ENCODE measurements at regions not wholly inside any gene's neighbourhood (a gene's known extent, or its start where the extent isn't known, plus 50 kb on each side); places are given as distances from the start of the nearest gene placed in this dataset.
"Not testable (repeated sequence)": the region's sequence is repeated elsewhere in the genome, so short reads cannot be mapped to it uniquely, and the experiment has no call there.

- no peak for DNase-seq
Observed at GRCh38 chr4:43457866-43458265, 565.4 kb downstream of the GRXCR1 start.

DNA sequence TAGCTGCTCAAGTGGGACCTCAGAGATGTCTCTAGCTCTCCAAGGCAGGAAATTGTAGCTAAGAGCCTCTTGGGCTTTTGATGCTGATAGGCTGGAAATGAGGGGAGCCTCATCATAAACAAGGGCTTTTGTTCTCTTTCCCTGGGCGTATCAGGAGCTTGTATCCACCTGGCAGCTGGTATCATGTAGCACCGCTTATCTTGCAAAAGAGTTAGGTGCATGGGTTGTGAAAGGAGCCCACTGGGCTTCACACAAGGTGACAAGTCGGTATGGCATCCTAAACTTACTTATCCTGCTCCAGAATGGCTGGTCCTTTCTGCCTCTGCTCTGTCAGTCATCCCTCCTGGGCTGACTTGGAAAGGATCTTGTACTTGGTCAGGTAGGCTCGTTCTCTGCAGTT, 565.8 kb downstream of the GRXCR1 start:
- peak in 2 of 3 experiments; percentile 23 to 59 for DNase-seq

DNA sequence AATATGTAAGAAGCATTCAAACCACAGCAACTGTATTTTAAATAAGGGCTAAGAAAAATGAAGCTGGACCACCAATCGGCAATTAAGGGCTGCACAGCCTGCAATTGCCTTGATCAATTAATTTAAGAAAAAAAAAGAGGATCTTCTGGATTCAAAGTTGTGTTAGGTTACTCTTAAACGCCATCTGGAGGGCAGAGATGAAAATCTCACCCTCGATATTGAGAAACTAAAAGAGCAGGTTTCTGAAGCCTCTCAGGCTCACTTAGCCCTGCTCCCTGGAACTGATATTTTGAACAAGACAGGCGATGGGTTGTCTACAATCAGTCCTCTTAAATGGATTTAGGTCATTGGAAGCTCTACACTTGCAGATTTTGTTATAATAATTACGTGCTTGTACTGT, 579.4 kb downstream of the GRXCR1 start:
- DNase-seq: no peak

DNA sequence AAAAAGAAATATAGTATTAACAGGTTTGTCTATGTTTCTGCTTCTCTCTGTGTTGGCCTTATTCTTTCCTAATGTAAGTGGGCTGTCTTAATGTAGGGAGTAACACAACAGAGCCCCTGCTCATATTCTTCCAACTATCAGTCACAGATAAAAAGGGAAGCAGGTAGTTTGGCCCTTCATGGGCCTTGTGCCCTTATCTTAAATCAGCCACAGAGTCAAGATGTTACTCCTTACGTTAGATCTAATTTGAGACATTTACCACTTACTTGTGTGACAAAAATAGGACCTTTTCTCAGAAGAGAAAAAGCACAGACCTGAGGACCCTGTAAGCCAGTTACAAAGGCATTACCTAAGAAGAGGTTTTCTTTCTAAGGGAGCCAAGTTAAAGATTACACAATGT, 589.0 kb downstream of the GRXCR1 start:
- DNase-seq: no peak

DNA sequence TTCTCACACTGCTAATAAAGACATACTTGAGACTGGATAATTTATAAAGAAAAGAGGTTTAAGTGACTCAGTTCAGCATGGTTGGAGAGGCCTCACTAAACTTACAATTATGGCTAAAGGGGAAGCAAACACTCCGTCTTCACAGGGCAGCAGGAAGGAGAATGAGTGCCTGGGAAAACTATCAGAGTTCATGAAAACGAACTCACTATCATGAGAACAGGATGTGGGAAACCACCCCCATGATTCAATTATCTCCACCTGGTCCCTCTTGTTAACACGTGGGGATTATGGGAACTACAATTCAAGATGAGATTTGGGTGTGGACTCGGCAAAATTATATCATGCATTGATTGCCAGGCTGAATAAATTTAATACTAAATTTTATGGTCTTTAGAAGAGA, 592.7 kb downstream of the GRXCR1 start:
- no peak for DNase-seq

- no peak for DNase-seq
Observed at GRCh38 chr4:43496188-43496587, 603.7 kb downstream of the GRXCR1 start.

GRCh38 chr4:43496602-43497001, 604.1 kb downstream of the GRXCR1 start:
- DNase-seq: no peak

DNA sequence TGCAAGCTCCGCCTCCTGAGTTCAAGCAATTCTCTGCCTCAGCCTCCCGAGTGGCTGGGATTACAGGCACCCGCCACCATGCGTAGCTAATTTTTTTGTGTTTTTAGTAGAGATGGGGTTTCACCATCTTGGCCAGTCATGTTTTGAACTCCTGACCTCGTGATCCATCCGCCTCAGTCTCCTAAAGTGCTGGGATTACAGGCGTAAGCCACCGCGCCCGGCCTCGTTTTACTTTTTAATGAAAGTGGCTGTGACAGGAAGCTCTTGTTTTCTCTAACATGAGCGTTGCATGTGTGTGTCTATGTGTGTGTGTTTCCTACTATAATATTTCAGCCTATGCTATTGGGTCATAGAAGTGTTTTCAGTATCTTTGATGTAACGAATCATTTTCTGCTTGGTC, 613.3 kb downstream of the GRXCR1 start:
- DNase-seq: not testable (repeated sequence)

DNA sequence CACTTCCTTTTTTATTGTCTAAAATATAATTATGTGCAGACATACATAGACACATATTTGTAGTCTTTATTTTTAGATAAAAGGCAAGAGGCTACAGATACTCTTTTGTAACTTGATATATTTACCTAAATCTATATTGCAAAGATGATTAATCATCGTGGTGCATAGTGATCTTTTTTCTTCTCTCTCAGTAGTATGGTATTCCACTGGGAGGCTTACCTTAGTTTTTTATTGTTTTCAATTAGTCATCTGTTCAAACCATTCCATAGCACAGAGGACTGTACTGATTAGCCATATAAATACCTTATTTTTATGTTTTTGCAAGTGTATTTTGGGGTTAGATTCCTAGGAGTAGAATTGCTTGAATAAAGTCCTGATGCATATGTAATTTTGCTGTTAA, 619.7 kb downstream of the GRXCR1 start:
- peak in 1 of 3 experiments; percentile 13 for DNase-seq

GRCh38 chr4:43525646-43526045, 633.1 kb downstream of the GRXCR1 start:
- no peak for DNase-seq

DNA sequence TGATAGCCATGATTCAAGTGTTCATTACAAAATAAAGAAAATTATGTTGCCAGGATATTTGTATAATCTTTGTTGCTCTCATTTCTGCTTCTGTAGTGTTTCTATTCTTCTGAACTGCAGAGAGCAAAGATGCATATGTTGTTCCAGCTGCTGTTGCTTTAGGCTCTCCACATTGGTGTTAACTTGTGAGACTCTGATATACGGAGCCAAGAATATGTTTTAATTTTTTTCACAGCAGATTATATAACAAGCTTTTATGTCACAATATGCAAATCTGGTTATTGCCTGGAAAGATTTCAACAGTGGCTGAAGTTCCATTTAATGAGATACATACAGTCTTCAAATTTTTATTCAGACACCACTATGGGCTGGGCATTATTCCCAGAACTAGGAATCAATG, 655.0 kb downstream of the GRXCR1 start:
- no peak for DNase-seq

DNA sequence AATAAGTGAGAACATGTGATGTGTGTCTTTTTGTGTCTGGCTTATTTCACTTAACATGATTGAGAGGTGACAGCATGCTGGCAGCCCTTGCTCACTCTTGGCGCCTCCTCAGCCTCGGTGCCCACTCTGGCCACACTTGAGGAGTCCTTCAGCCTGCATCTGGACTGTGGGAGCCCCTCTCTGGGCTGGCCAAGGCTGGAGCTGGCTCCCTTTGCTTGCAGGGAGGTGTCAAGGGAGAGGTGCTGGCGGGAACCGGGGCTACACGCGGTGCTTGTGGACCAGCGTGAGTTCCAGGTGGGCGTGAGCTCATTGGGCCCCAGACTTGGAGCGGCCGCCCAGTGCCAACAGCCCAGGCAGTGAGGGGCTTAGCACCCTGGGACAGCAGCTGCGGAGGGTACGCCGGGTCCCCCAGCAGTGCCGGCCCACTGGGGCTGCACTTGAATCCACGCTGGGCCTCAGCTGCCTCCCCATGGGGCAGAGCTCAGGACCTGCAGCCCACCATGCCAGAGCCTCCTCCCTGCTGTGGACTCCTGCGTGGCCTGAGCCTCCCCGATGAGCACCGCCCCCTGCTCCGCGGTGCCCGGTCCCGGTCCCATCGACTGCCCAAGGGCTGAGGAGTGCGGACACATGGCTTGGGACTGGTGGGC, 658.6 kb downstream of the GRXCR1 start:
- DNase-seq: no peak

DNA sequence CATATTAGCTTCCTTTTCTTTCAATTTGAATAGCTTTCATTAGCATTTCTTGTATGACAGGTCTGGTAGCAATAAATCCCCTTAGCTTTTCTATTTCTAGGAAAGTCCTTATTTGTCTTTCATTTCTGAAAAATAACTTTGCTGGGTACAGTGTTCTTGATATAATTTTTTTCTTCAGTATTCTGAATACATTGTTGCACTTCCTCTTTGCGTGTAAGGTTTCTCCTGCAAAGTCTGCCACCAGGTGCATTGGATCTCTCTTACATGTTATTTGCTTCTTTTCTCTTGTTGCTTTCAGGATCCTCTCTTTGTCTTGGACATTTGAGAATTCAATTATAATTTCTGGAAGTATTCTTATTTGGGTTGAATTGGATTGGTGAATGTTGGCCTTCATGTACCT, 663.7 kb downstream of the GRXCR1 start:
- no peak for DNase-seq

- DNase-seq: no peak
Observed at GRCh38 chr4:43560047-43560446, 667.5 kb downstream of the GRXCR1 start.

DNA sequence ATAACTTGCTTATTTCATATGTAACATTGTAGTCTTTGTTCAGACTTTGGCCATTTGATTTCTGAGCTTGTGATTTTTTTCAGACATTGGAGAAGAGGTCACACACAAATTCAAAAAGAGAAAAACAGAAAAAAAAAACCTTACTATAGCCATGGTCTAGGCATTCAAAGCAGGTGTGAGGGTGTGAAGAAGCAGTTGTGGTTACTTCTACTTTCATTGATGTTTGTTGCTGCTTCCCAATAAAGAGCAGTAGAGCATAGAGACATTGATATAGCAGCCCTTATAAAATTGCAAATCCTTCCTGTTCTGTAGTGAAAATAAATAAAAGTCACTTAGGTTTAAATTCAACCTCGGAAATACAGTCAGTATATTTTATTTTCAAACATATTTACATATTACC, 671.6 kb downstream of the GRXCR1 start:
- DNase-seq: no peak

GRCh38 chr4:43564591-43564990, 672.1 kb downstream of the GRXCR1 start:
- no peak for DNase-seq

- no peak for DNase-seq
Observed at GRCh38 chr4:43567644-43568043, 675.1 kb downstream of the GRXCR1 start.

DNA sequence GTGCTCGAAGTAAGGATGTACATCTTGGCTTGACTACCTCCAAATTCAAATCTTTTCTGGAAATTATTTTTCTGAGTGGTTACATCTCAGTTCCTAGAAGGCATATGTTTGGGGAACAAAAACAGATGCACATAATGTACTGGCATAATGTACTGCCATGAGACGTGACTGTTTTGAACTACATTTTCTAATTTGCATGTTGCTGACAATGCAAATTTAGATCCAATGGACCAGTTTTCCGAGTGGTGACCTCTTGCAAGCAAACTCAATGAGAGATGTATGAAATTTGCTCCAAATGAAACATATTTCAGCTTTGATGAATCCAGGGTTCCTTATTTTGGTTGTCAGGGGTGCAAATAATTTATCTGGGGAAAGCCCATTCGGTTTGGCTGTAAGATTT, 694.3 kb downstream of the GRXCR1 start:
- DNase-seq: no peak

DNA sequence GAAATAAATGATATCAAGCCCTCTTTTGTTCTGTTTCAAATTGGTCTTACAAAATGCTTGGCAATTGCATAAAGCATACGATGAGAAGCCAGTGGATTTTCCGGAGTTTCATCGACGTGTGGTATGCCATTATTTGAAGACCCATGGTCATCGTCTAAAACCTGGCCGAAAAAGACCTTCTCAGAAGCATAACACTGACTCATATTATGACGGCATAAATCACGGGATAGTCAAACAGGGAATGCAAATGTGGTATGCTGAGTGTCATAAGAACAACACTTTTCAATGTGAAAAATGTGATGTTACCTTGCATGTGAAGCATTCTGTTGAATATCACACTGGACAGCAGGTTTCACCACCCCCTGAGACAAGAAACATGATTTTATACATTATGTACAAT, 695.2 kb downstream of the GRXCR1 start:
- no peak for DNase-seq

GRCh38 chr4:43607400-43607799, 714.9 kb downstream of the GRXCR1 start:
- no peak for DNase-seq

GRCh38 chr4:43607827-43608461, 715.4 kb downstream of the GRXCR1 start:
- no peak for DNase-seq

- DNase-seq: no peak
Observed at GRCh38 chr4:43619219-43619618, 726.7 kb downstream of the GRXCR1 start.

DNA sequence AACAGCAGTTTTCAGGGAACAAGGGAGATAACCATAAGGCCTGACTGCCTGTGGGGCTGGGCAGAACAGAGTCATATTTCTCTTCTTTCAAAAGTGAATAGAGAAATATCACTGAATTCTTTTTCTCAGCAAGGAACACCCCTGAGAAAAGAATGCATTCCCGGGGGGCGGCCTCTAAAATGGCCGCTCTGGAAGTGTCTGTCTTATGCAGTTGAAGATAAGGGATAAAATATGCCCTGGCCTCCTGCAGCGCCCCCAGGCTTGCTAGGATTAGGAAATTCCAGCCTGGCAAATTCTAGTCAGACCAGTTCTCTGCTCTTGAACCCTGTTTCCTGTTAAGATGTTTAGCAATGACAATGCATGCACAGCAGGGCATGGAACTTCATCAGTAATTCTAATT, 745.4 kb downstream of the GRXCR1 start:
- not testable (repeated sequence) for DNase-seq

GRCh38 chr4:43651991-43652390, 759.5 kb downstream of the GRXCR1 start:
- DNase-seq: no peak

DNA sequence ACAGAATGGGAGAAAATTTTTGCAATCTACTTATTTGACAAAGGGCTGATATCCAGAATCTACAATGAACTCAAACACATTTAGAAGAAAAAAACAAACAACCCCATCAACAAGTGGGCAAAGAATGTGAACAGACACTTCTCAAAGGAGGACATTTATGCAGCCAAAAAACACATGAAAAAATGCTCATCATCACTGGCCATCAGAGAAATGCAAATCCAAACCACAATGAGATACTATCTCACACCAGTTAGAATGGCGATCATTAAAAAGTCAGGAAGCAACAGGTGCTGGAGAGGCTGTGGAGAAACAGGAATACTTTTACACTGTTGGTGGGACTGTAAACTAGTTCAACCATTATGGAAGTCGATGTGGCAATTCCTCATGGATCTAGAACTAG, 767.0 kb downstream of the GRXCR1 start:
- DNase-seq: not testable (repeated sequence)

Data from NCI-H1417 (cell line).